Eye (tissue), 1 donor: ENCODE measurements at regions not wholly inside any gene's neighbourhood (a gene's known extent, or its start where the extent isn't known, plus 50 kb on each side); places are given as distances from the start of the nearest gene placed in this dataset.

Source experiments
- DNase-seq: peaks from one replicate; pipeline ENCODE4 v3.0.0-alpha.2; 2015

DNA sequence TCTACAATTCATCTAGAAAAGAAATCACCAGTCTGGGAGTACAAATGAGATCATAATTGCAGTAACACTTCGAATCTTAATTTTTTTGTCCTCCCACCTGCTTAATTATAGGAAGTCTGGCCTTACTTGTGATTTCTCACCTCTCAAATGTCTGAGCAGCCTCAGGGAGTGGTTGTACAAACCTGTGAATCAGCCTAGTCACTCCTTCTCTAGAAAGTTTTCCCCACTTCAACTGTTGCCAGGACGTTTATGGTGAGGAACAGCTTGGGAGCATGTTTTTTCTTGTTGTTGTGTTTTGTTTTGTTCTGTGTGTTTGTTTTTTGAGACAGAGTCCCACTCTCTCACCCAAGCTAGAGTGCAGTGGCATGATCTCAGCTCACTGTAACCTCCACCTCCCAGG lies 50.3 kb upstream of the CLDN10 start:
- no peak for DNase-seq
